GM19193 (cell line): ENCODE measurements at regions not wholly inside any gene's neighbourhood (a gene's known extent, or its start where the extent isn't known, plus 50 kb on each side); places are given as distances from the start of the nearest gene placed in this dataset.

Experiments
- POLR2A ChIP-seq: IDR thresholded peaks from 4 replicates; pipeline ENCODE4 v1.6.1; 2011; ENCODE audit not compliant: insufficient read depth, insufficient read length; ENCODE audit errors: extremely low read depth

DNA sequence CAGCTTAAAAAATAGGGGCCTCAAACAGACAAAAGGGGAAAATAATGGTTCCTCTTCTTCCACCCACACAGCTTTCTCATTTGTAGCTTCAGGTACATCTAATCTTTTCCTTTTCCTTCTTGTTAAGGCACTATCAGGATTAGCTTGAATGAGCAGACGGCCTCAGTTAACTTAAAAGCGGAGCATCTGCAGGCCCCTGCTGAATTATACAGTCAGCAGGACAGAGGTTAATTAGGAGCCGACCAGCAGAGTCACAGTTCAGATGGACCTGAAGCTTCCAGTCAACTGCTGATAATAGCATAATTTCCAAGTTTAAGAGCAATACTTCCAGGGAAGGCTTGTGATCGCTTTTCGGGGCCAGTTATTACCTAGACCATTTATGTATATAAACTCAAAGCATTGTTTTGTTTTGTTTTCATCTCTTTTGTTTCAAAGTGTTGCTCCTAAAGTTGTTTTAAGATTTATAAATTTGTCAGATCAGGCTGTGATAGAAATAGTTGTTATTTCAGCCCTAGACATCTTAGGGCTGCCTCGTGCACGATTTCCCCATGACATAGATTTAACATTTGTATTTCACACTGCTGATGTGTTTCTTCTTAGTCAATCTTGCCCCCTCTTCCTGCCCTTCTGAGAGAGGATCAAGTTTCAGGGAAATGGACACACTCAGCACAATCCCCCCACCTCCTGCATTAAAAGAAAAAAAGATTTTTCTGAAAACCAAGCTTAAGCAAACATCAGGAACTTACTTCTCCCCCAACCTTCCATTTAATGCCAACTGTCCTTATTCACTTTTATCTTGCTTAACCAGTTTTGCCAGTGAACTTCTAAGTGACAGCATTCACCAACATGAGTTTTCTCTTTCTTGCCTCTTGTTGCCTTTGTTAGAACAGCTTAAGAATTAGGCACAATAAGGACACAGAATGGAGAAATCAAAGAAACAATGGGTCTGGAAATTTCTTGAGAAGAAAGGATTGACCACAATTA is 449.8 kb downstream of the ARHGEF28 start:
- TF ChIP-seq POLR2A: no peak

DNA sequence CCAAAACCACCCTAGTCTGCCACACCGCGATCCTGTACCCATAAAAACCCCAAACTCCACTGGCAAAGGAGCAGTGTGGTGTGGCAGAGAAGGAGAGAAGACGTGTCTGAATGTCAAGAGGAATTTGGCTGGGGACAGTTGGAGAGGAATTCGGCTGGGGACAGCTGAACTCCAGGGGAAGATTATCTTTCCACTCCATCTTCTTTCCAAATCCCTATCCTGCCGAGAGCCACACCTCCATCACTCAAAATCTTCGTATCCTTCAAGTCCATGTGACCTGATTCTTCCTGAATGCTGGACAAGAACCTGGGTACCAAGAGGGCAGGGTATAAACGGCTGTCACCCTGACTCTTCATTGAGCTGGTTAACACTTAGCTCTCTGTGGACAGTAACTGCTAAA is 448.1 kb downstream of the ARHGEF28 start:
- no peak for TF ChIP-seq POLR2A

- TF ChIP-seq POLR2A: no peak
Observed at GRCh38 chr5:74073257-74073656, 447.3 kb downstream of the ARHGEF28 start.

DNA sequence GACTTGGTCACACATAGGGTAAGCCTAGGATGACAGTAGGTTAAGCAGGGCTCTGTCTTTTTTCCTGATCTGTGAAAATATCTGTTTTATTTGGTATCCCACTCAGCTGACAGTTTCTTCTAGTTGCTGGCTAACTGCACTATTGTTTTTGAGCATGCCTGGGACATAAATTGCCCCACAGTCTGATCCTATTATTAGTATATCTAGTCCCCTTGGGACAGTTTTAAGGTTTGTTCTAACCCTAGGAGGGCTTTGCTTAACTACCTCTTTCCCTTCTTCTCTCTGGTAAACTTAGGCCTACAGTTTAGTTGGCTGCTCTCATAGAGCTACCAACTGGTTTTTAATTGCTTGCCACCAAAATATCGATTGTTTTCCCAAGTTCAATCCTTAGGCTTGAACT is 446.6 kb downstream of the ARHGEF28 start:
- no peak for TF ChIP-seq POLR2A

- TF ChIP-seq POLR2A: no peak
Observed at GRCh38 chr5:74070766-74071165, 444.8 kb downstream of the ARHGEF28 start.

DNA sequence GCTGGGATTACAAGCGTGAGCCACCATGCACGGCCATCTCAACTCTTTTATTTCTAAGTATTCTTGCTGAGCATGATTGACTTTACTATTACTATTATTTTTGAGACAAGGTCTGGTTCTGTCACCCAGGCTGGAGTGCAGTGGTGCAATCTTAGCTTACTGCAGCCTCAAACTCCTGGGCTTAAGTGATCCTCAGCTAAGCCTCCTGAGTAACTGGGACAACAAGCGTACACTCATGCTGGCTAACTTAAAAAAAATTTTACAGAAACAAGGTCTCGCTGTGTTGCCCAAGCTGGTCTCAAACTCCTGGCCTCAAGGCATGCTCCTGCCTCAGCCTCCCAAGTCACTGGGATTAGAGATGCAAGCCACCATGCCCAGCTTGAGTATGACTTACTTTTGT is 443.7 kb downstream of the ARHGEF28 start:
- no peak for TF ChIP-seq POLR2A

DNA sequence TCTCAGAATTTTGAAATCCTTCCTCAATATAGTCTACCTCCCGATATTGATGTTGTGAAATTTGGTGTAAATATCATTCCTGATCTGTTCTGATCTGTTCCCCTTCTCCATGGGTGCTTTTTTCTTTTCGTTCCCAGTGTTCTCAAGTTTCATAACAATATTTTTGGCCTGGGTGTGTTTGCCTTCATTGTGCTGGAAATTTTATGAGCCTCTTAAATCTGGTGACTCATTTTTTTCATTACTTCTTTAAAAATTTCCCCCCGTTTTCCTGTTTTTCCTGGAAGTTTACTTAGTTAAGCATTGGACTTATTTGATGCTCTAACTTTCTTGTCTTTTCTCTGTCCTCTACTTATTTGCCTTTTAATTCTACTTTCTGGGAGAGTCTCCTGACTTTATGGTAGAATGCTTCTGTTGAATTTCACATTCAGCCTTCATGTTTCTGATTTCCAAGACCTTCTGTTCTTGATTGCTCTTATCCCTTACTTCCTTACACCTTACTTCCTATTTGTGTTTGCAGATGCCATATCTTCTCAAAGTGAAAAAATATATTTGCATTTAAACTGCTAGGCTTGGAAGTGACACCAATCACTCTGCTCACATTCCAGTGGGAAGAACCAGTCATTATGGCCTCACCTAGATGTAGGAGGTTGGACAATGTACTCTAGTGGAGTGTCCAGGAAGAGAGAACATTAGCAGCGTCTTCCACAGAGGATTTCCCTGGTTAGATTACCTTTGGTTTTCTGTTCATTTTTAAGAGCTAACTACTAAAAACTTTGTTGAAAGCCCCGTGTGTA is 441.9 kb downstream of the ARHGEF28 start:
- TF ChIP-seq POLR2A: no peak

GRCh38 chr5:74064911-74065310 is 438.9 kb downstream of the ARHGEF28 start:
- TF ChIP-seq POLR2A: no peak

DNA sequence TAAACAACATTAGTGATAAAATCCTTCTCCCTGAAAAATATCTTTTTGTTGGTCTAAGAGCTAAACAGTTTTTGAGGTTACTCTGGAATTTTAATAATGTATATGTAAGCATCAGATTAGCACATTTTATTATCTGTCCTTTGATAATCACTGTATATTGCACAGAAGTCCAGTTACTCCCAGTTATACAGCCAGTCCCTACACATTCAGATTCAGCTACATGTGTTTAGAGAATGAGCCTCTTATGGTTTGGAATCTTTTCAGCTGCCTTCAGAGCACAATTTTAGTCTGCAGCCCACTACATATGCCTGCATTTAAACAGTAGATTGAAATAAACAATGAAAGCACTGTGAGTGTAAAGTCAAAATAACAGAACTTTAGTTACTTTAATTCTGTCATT is 438.2 kb downstream of the ARHGEF28 start:
- TF ChIP-seq POLR2A: no peak

DNA sequence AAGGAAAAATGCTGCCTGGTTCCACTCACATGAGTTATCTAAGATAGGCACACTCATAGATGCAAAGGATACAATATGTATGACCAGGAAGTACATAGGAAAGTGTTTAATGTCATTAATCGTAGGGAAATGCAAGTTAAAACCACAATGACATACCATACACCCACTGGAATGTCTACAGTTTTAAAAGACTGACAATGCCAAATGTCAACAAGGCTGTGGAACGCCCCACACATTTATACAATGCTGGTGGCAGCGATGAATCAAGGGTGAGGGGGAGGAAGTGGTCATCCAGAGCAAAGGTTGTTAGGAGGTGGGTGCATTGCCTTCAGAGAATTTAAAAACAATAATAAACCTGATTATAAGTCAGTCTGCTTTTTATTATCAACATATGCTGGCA is 437.8 kb downstream of the ARHGEF28 start:
- TF ChIP-seq POLR2A: no peak

- no peak for TF ChIP-seq POLR2A
Observed at GRCh38 chr5:74063346-74063745, 437.4 kb downstream of the ARHGEF28 start.

GRCh38 chr5:74061292-74061691 is 435.3 kb downstream of the ARHGEF28 start:
- no peak for TF ChIP-seq POLR2A

GRCh38 chr5:74059706-74060105 is 433.7 kb downstream of the ARHGEF28 start:
- no peak for TF ChIP-seq POLR2A

- TF ChIP-seq POLR2A: no peak
Observed at GRCh38 chr5:74056789-74057164, 430.8 kb downstream of the ARHGEF28 start.

DNA sequence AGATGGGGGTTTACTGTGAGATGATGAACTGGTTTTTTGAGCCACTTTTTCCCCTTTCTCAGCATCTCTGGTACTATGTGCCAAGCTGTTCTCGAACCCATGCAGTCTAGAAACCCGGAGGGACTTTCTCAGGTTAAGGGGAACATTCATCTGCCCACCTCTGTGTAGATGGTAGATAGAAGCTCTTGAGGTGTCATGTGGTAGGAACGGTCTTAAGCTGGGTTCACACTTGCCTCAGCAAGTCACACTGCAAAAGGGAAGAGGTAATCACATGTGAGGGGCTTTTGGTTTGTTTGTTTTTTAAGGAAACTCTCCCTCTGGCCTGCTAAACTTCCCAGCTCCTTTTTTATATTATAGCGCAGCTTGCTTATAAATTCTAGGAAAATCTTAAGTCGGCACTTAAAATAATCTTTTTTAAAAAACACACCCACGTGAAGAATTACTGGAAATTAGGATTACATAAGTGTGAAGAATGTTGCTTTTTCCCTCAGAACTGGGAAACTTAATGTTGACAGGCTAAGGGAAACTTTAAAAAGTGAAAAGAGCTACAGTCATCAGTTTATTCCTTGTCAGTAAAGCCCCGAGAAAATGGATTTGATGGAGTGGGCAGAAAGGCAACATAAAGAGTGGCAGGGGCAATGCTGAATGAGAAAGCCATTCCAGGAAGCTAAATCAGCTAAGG is 430.3 kb downstream of the ARHGEF28 start:
- TF ChIP-seq POLR2A: no peak

DNA sequence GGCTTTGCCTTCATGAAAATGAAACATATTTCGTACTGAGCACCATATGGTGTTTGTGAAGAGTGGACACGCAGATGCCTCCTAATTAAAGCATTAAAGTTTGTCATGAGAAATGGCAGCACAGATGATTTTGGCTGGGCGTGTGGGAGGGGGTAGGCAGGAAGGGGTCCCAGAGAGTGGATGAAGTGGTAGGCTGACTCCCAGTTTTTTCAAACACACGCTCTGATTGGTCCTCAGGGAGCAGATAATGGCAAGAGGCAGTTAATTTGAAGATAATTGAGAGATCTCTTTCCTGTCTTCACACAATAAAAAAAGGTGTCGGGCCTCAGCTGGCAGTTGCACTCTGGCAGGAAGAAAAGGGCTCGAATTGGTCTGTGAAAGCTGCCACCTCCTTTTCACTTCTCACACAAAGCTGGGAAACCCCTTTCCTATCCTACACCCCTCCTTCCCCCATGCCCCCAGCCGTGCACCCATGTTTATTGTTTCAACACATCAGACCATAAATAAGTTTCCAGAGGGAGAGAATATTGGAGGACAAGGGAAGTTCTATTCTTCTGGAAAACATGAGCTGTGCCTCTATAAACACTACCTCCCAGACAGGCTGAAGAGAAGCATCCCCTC is 429.6 kb downstream of the ARHGEF28 start:
- no peak for TF ChIP-seq POLR2A
